ENCODE measurements at regions not wholly inside any gene's neighbourhood (a gene's known extent, or its start where the extent isn't known, plus 50 kb on each side); places are given as distances from the start of the nearest gene placed in this dataset.

DNA sequence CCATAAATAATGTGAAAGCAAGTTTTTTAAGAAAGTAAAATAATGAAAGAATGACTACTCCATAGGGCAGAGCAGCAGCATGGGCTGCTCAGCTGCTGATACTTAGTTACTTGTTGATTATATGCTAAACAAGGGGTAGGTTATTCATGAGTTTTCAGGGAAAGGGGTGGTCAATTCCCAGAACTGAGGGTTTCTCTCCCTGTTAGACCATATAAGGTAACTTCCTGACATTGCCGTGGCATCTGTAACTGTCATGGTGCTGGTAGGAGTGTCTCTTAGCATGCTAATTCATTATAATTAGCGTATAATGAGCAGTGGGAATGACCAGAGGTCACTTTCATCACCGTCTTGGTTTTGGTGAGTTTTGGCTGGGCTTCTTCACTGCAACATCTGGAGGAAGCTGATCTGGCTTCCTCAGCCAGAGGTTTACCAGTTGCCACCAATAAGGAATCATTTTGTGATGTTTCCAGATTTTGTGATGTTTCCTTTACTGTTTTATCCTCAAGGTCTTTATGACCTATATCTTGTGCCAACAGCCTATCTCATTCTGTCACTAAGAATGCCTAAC is 121.8 kb upstream of the CHL1 start:
- FAIRE-seq (no peak), DNase-seq (ENCODE audit: low read depth, low spot score) (no peak)
- Histone ChIP-seq H3K79me2 (ENCODE audit: control insufficient read depth, insufficient read depth, low read length) (no peaks in the 10 kb centered on the region), H3K36me3 (ENCODE audit: control insufficient read depth in 2 of 2, extremely low read depth in 1 of 2, insufficient read depth in 2 of 2, low read length in 2 of 2) (no peaks in the 10 kb centered on the region), H3K27ac (ENCODE audit: control insufficient read depth, insufficient read depth, low read length) (no peak overlapping the region), H3K4me2 (ENCODE audit: control insufficient read depth, extremely low read depth, insufficient read depth, low read depth, low read length) (no peak overlapping the region), H3K4me1 (ENCODE audit: control insufficient read depth, extremely low read depth, insufficient read depth, low read length) (no peaks in the 10 kb centered on the region), H3K9ac (ENCODE audit: control insufficient read depth, extremely low read depth, insufficient read depth, low read length) (no peak overlapping the region), H2AFZ (ENCODE audit: control insufficient read depth, low read length) (no peak overlapping the region), H3K4me3 (ENCODE audit: control insufficient read depth in 2 of 3, extremely low read depth in 1 of 3, insufficient read depth in 2 of 3, low read depth in 1 of 3, low read length in 3 of 3) (no peak overlapping the region), H3K27me3 (ENCODE audit: control insufficient read depth, extremely low read depth, insufficient read depth, low read length) (no peaks in the 10 kb centered on the region), H3K9me3 (ENCODE audit: control insufficient read depth, low read depth, low read length) (no peaks in the 10 kb centered on the region), H4K20me1 (ENCODE audit: control insufficient read depth, extremely low read depth, insufficient read depth, low read length) (no peaks in the 10 kb centered on the region), H3K9me1 (ENCODE audit: control insufficient read depth, extremely low read depth, insufficient read depth, low read length) (no peaks in the 10 kb centered on the region)
- dilution Hi-C loops (cut with MboI; ENCODE audit: extremely low pct_ligation_motif_present, low sequenced_read_pairs): no loop called here
- TF ChIP-seq EZH2 (IDR thresholded peaks at IDR 0.05; ENCODE audit: low read length): no peak
- TF ChIP-seq, protein P1, sequence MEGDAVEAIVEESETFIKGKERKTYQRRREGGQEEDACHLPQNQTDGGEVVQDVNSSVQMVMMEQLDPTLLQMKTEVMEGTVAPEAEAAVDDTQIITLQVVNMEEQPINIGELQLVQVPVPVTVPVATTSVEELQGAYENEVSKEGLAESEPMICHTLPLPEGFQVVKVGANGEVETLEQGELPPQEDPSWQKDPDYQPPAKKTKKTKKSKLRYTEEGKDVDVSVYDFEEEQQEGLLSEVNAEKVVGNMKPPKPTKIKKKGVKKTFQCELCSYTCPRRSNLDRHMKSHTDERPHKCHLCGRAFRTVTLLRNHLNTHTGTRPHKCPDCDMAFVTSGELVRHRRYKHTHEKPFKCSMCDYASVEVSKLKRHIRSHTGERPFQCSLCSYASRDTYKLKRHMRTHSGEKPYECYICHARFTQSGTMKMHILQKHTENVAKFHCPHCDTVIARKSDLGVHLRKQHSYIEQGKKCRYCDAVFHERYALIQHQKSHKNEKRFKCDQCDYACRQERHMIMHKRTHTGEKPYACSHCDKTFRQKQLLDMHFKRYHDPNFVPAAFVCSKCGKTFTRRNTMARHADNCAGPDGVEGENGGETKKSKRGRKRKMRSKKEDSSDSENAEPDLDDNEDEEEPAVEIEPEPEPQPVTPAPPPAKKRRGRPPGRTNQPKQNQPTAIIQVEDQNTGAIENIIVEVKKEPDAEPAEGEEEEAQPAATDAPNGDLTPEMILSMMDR (optimal IDR thresholded peaks at IDR 0.05 in 1 of 3, IDR thresholded peaks at IDR 0.05 in 1 of 3, conservative IDR thresholded peaks at IDR 0.05 in 1 of 3; ENCODE audit: extremely low read depth in 1 of 3, insufficient read depth in 2 of 3, low read length in 3 of 3): no peak

DNA sequence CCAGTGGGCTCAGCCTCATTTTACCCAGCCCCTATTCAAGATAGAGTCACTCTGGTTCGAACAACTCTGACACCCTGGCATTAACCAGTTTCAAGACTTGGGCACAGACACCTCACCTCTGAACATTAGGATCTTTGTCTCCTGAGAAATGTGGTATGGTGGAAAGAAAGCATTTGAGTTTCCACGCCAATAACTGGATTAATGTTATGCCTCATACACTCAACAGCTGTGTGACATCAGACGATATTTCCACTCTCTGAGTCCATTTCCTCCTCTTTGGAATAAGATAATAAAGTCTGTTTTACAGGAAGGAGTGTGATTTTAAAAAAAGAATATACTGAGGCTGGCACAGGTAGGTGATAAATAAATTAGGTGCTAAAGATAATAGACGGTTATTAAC is 121.3 kb upstream of the CHL1 start:
- Histone ChIP-seq H3K27me3 (ENCODE audit: control insufficient read depth, extremely low read depth, insufficient read depth, low read length) (no peaks in the 10 kb centered on the region), H3K4me2 (ENCODE audit: control insufficient read depth, extremely low read depth, insufficient read depth, low read depth, low read length) (no peak overlapping the region), H3K36me3 (ENCODE audit: control insufficient read depth in 2 of 2, extremely low read depth in 1 of 2, insufficient read depth in 2 of 2, low read length in 2 of 2) (no peaks in the 10 kb centered on the region), H3K9me3 (ENCODE audit: control insufficient read depth, low read depth, low read length) (no peaks in the 10 kb centered on the region), H3K4me1 (ENCODE audit: control insufficient read depth, extremely low read depth, insufficient read depth, low read length) (no peaks in the 10 kb centered on the region), H2AFZ (ENCODE audit: control insufficient read depth, low read length) (no peak overlapping the region), H3K9ac (ENCODE audit: control insufficient read depth, extremely low read depth, insufficient read depth, low read length) (no peak overlapping the region), H4K20me1 (ENCODE audit: control insufficient read depth, extremely low read depth, insufficient read depth, low read length) (no peaks in the 10 kb centered on the region), H3K4me3 (ENCODE audit: control insufficient read depth in 2 of 3, extremely low read depth in 1 of 3, insufficient read depth in 2 of 3, low read depth in 1 of 3, low read length in 3 of 3) (no peak overlapping the region), H3K79me2 (ENCODE audit: control insufficient read depth, insufficient read depth, low read length) (no peaks in the 10 kb centered on the region), H3K27ac (ENCODE audit: control insufficient read depth, insufficient read depth, low read length) (no peak overlapping the region), H3K9me1 (ENCODE audit: control insufficient read depth, extremely low read depth, insufficient read depth, low read length) (no peaks in the 10 kb centered on the region)
- DNase-seq (ENCODE audit: low read depth, low spot score) (no peak), FAIRE-seq (no peak)
- dilution Hi-C loops (cut with MboI; ENCODE audit: extremely low pct_ligation_motif_present, low sequenced_read_pairs): no loop called here
- TF ChIP-seq EZH2 (IDR thresholded peaks at IDR 0.05; ENCODE audit: low read length): no peak
- TF ChIP-seq, protein P1 (optimal IDR thresholded peaks at IDR 0.05 in 1 of 3, IDR thresholded peaks at IDR 0.05 in 1 of 3, conservative IDR thresholded peaks at IDR 0.05 in 1 of 3; ENCODE audit: extremely low read depth in 1 of 3, insufficient read depth in 2 of 3, low read length in 3 of 3): no peak

All from keratinocyte (primary cell).